C4-2B (cell line): ENCODE measurements at regions not wholly inside any gene's neighbourhood (a gene's known extent, or its start where the extent isn't known, plus 50 kb on each side); places are given as distances from the start of the nearest gene placed in this dataset.

Source experiments
- H3K27ac ChIP-seq: fragments of 450-650 bp; 2 replicates; pipeline ENCODE4 v1.5.1; 2017
- CTCF ChIP-seq: fragments of 450-650 bp; conservative IDR thresholded peaks from 2 replicates; pipeline ENCODE4 v1.5.1; 2017; ENCODE audit warnings: mild to moderate bottlenecking
- ZFX ChIP-seq: fragments of 450-650 bp; IDR thresholded peaks from 2 replicates; pipeline ENCODE4 v1.6.1; 2017

- TF ChIP-seq CTCF (no peak), ZFX (no peak)
- no peak overlapping the region for H3K27ac ChIP-seq
Measured at GRCh38 chr11:101743828-101744227, 160.0 kb upstream of the TRPC6 start.

GRCh38 chr11:101741479-101742175, 157.8 kb upstream of the TRPC6 start:
- TF ChIP-seq ZFX (no peak), CTCF (no peak)

GRCh38 chr11:101741061-101741460, 157.3 kb upstream of the TRPC6 start:
- TF ChIP-seq ZFX (no peak), CTCF (no peak)
- no peak overlapping the region for H3K27ac ChIP-seq

More at GRCh38 chr11:101741479-101742175, 157.8 kb upstream of the TRPC6 start:
- no peak overlapping the region for H3K27ac ChIP-seq

GRCh38 chr11:101738452-101738851, 154.6 kb upstream of the TRPC6 start:
- TF ChIP-seq CTCF (no peak), ZFX (no peak)
- no peak overlapping the region for H3K27ac ChIP-seq

- TF ChIP-seq CTCF (no peak), ZFX (no peak)
- no peak overlapping the region for H3K27ac ChIP-seq
Measured at GRCh38 chr11:101729406-101730078, 145.7 kb upstream of the TRPC6 start.

GRCh38 chr11:101727451-101727850, 143.6 kb upstream of the TRPC6 start:
- no peak overlapping the region for H3K27ac ChIP-seq
- TF ChIP-seq ZFX (no peak), CTCF (no peak)

GRCh38 chr11:101726988-101727387, 143.2 kb upstream of the TRPC6 start:
- no peak overlapping the region for H3K27ac ChIP-seq
- TF ChIP-seq CTCF (no peak), ZFX (no peak)
